ENCODE measurements at regions not wholly inside any gene's neighbourhood (a gene's known extent, or its start where the extent isn't known, plus 50 kb on each side); places are given as distances from the start of the nearest gene placed in this dataset.

- H3K4me2 ChIP-seq (ENCODE audit: insufficient read depth, low read length) = no peak overlapping the region
- peaks cover 1% of the 10 kb centered on the region for H3K4me1 ChIP-seq (ENCODE audit: control insufficient read depth, extremely low read depth, insufficient read depth, low read length)
- peaks cover 0 to 8% of the 10 kb centered on the region in 2 experiments for H3K27me3 ChIP-seq (ENCODE audit: control insufficient read depth in 2 of 2, insufficient read depth in 2 of 2, low read length in 2 of 2)
- no peaks in the 10 kb centered on the region for H4K20me1 ChIP-seq (replicated peaks; ENCODE audit: control insufficient read depth, extremely low read depth, insufficient read depth, low read length)
- ChIA-PET POLR2A (no interaction called here), CTCF (no interaction called here)
- intact Hi-C loops (cut with micrococcal nuclease) (no loop called here), dilution Hi-C loops (cut with MboI; ENCODE audit: extremely low pct_ligation_motif_present, low sequenced_read_pairs) (no loop called here)
- H3K9me3 ChIP-seq (replicated peaks; ENCODE audit: control insufficient read depth, insufficient read depth, low read length) = no peaks in the 10 kb centered on the region
- no peak for DNase-seq (ENCODE audit: low read depth, low spot score)
- BruUV-seq (replicated peaks) = no TSS peak
- no peak overlapping the region for H3K4me3 ChIP-seq (replicated peaks in 1 of 3; ENCODE audit: insufficient read depth in 1 of 3, low read depth in 1 of 3, low read length in 3 of 3)
- FAIRE-seq = no peak
- no peak for TF ChIP-seq POLR2A (IDR thresholded peaks at IDR 0.05; ENCODE audit: low read depth, low read length)
- TF ChIP-seq MAX (IDR thresholded peaks at IDR 0.05; ENCODE audit: insufficient read depth, insufficient read length) = no peak
- TF ChIP-seq POLR2AphosphoS5 (IDR thresholded peaks at IDR 0.05; ENCODE audit: insufficient read depth, low read depth, low read length) = no peak
- no peak for TF ChIP-seq EZH2 (IDR thresholded peaks at IDR 0.05; ENCODE audit: borderline replicate concordance, low read depth, low read length, severe bottlenecking)
- no peak for TF ChIP-seq JUN (IDR thresholded peaks at IDR 0.05; ENCODE audit: borderline replicate concordance, insufficient read depth, insufficient read length, low read depth)
- TF ChIP-seq FOS (IDR thresholded peaks at IDR 0.05; ENCODE audit: borderline replicate concordance, insufficient read depth, low read length) = no peak
- TF ChIP-seq GATA2 (IDR thresholded peaks at IDR 0.05; ENCODE audit: insufficient read depth, insufficient read length, low read depth, low read length) = no peak
- no peak for TF ChIP-seq MYC (IDR thresholded peaks at IDR 0.05; ENCODE audit: low read depth, low read length)
- no peak for TF ChIP-seq CTCF (IDR thresholded peaks at IDR 0.05; ENCODE audit: extremely low read depth in 1 of 2, insufficient read depth in 1 of 2, low read depth in 1 of 2, low read length in 2 of 2)
- H3K27ac ChIP-seq (ENCODE audit: insufficient read depth, low read depth, low read length) = no peak overlapping the region
- H2AFZ ChIP-seq (ENCODE audit: low read depth, low read length) = no peak overlapping the region
- H3K9me1 ChIP-seq (replicated peaks; ENCODE audit: control insufficient read depth, extremely low read depth, insufficient read depth, low read length) = no peaks in the 10 kb centered on the region
- no peaks in the 10 kb centered on the region for H3K36me3 ChIP-seq (ENCODE audit: control insufficient read depth in 2 of 2, extremely low read depth in 1 of 2, insufficient read depth in 2 of 2, low read length in 2 of 2)
- no peak overlapping the region for H3K9ac ChIP-seq (replicated peaks; ENCODE audit: extremely low read depth, insufficient read depth, low read length)
- H3K79me2 ChIP-seq (ENCODE audit: control insufficient read depth, insufficient read depth, low read length) = no peaks in the 10 kb centered on the region
Measured at GRCh38 chr1:38133756-38134155, 87.2 kb upstream of the POU3F1 start.
